ENCODE measurements at regions not wholly inside any gene's neighbourhood (a gene's known extent, or its start where the extent isn't known, plus 50 kb on each side); places are given as distances from the start of the nearest gene placed in this dataset.

DNA sequence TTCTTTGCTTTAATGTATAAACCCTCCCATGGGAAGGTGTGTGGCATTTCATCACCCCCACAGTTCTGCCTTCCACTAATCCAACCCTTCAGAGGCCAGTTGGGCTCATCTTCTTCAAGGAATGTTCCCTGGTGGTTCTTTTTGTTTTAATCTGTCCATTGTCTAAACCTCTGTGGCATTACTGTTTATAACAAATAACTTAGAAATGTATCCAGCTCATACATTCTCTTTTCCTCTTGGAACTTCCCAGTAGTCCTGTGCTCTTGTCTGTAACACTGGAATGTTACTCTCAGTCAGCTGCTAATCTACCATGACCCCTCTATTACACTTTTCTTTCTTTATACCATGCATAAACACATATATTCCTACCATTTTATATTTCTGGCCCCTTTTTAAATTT, 213.5 kb upstream of the TARS1 start:
- Histone ChIP-seq H3K79me2 (ENCODE audit: insufficient read depth, low read depth) (no peaks in the 10 kb centered on the region), H3K36me3 (ENCODE audit: insufficient read depth) (no peaks in the 10 kb centered on the region), H2AFZ (ENCODE audit: low read depth) (no peak overlapping the region), H3K27ac (no peak overlapping the region), H3K4me2 (no peak overlapping the region), H3K4me1 (ENCODE audit: low read depth, poor library complexity, severe bottlenecking) (no peaks in the 10 kb centered on the region), H3K27me3 (ENCODE audit: insufficient read depth, low read depth) (no peaks in the 10 kb centered on the region), H4K20me1 (ENCODE audit: insufficient read depth) (no peaks in the 10 kb centered on the region), H3K9ac (no peak overlapping the region), H3K4me3 (IDR thresholded peaks at IDR 0.05; ENCODE audit: insufficient read depth, low read depth, low read length) (no peak overlapping the region)
- TF ChIP-seq, protein P1, sequence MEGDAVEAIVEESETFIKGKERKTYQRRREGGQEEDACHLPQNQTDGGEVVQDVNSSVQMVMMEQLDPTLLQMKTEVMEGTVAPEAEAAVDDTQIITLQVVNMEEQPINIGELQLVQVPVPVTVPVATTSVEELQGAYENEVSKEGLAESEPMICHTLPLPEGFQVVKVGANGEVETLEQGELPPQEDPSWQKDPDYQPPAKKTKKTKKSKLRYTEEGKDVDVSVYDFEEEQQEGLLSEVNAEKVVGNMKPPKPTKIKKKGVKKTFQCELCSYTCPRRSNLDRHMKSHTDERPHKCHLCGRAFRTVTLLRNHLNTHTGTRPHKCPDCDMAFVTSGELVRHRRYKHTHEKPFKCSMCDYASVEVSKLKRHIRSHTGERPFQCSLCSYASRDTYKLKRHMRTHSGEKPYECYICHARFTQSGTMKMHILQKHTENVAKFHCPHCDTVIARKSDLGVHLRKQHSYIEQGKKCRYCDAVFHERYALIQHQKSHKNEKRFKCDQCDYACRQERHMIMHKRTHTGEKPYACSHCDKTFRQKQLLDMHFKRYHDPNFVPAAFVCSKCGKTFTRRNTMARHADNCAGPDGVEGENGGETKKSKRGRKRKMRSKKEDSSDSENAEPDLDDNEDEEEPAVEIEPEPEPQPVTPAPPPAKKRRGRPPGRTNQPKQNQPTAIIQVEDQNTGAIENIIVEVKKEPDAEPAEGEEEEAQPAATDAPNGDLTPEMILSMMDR (conservative IDR thresholded peaks at IDR 0.05; ENCODE audit: low read depth, low read length) = no peak

DNA sequence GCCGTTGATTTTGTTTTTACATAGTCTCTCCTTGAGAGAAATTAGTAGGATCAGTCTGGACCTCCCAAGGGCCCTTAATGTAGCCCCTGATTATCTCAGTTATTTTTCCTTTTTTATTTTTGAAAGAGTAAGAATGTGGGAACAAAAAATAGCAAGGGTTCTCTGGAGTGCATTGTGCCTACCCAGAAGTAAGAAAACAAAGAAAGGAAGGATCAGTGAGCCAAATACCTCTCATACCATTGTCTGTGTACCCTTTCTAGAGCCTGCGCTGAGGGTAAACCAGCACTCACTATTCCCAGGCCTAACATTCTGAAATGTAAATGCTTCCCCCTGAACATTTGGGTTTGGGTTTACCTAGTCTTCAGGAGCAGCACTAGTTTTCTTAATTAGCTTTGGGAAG, 213.0 kb upstream of the TARS1 start:
- TF ChIP-seq, protein P1 (conservative IDR thresholded peaks at IDR 0.05; ENCODE audit: low read depth, low read length) = no peak
- H3K9ac ChIP-seq = no peak overlapping the region
- no peak overlapping the region for H3K4me2 ChIP-seq
- no peaks in the 10 kb centered on the region for H3K36me3 ChIP-seq (ENCODE audit: insufficient read depth)
- H3K27me3 ChIP-seq (ENCODE audit: insufficient read depth, low read depth) = no peaks in the 10 kb centered on the region
- no peaks in the 10 kb centered on the region for H3K4me1 ChIP-seq (ENCODE audit: low read depth, poor library complexity, severe bottlenecking)
- H4K20me1 ChIP-seq (ENCODE audit: insufficient read depth) = no peaks in the 10 kb centered on the region
- no peaks in the 10 kb centered on the region for H3K79me2 ChIP-seq (ENCODE audit: insufficient read depth, low read depth)
- no peak overlapping the region for H3K4me3 ChIP-seq (IDR thresholded peaks at IDR 0.05; ENCODE audit: insufficient read depth, low read depth, low read length)
- no peak overlapping the region for H2AFZ ChIP-seq (ENCODE audit: low read depth)
- no peak overlapping the region for H3K27ac ChIP-seq

DNA sequence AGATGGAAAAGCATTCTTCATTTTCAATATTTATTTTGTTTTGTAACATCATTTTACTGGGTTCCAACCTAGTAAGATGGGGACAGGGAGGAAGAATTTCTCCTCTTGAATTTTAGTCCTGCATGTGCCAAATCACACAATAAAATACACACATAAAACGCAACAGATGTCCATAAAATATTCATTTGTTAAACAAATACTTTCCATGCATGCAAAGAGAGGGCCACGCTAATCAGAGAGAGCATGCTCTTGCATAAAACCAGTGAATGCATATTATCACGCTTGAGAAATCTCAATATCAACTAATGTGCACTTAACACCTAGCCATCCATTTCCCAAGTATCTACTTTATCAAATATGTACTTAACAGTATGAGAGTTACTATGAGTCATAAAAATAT, 212.6 kb upstream of the TARS1 start:
- Histone ChIP-seq H3K27ac (no peak overlapping the region), H4K20me1 (ENCODE audit: insufficient read depth) (no peaks in the 10 kb centered on the region), H3K79me2 (ENCODE audit: insufficient read depth, low read depth) (no peaks in the 10 kb centered on the region), H3K9ac (no peak overlapping the region), H3K4me2 (no peak overlapping the region), H3K4me1 (ENCODE audit: low read depth, poor library complexity, severe bottlenecking) (no peaks in the 10 kb centered on the region), H3K36me3 (ENCODE audit: insufficient read depth) (no peaks in the 10 kb centered on the region), H2AFZ (ENCODE audit: low read depth) (no peak overlapping the region), H3K27me3 (ENCODE audit: insufficient read depth, low read depth) (no peaks in the 10 kb centered on the region), H3K4me3 (IDR thresholded peaks at IDR 0.05; ENCODE audit: insufficient read depth, low read depth, low read length) (no peak overlapping the region)
- TF ChIP-seq, protein P1 (conservative IDR thresholded peaks at IDR 0.05; ENCODE audit: low read depth, low read length) = no peak

DNA sequence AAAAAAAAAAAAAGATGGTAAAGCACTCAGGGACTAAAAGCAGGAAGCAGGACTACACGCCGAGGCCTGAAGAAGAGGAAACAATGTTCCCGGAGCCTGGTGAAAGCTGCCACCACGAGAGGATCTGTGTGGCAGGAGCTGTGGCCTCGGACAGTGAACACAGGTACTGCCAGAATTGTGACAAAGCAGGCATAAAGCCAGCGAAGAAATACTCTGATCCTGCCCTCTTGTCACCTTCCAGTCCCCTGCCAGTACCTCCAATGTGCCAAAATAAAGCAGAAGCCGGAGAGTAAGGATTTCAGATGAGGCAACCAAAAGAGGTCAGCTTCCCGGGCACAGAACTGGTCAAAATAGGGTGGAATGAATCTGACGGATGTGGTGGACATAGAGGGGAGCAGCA, 211.5 kb upstream of the TARS1 start:
- no peak overlapping the region for H2AFZ ChIP-seq (ENCODE audit: low read depth)
- no peaks in the 10 kb centered on the region for H3K27me3 ChIP-seq (ENCODE audit: insufficient read depth, low read depth)
- TF ChIP-seq, protein P1 (conservative IDR thresholded peaks at IDR 0.05; ENCODE audit: low read depth, low read length) = no peak
- H3K9ac ChIP-seq = no peak overlapping the region
- H3K36me3 ChIP-seq (ENCODE audit: insufficient read depth) = no peaks in the 10 kb centered on the region
- no peaks in the 10 kb centered on the region for H3K79me2 ChIP-seq (ENCODE audit: insufficient read depth, low read depth)
- H3K27ac ChIP-seq = no peak overlapping the region
- no peaks in the 10 kb centered on the region for H3K4me1 ChIP-seq (ENCODE audit: low read depth, poor library complexity, severe bottlenecking)
- H3K4me3 ChIP-seq (IDR thresholded peaks at IDR 0.05; ENCODE audit: insufficient read depth, low read depth, low read length) = no peak overlapping the region
- no peaks in the 10 kb centered on the region for H4K20me1 ChIP-seq (ENCODE audit: insufficient read depth)
- H3K4me2 ChIP-seq = no peak overlapping the region

Data from KMS-11 (cell line).